ENCODE measurements at regions not wholly inside any gene's neighbourhood (a gene's known extent, or its start where the extent isn't known, plus 50 kb on each side); places are given as distances from the start of the nearest gene placed in this dataset.

- Mint-ChIP-seq H3K4me1 (ENCODE audit: low read depth) (no peaks in the 10 kb centered on the region), H3K9me3 (peaks cover 8% of the 10 kb centered on the region), H3K27ac (no peak overlapping the region), H3K4me3 (no peak overlapping the region), H3K27me3 (ENCODE audit: low read depth) (no peaks in the 10 kb centered on the region), H3K36me3 (ENCODE audit: low read depth) (no peaks in the 10 kb centered on the region)
- DNase-seq (ENCODE audit: low spot score) = no peak
Measured at GRCh38 chr5:92371171-92371888, 988.2 kb upstream of the ARRDC3 start.

- no peak overlapping the region for H3K4me3 Mint-ChIP-seq
- H3K27ac Mint-ChIP-seq = no peak overlapping the region
- no peaks in the 10 kb centered on the region for H3K4me1 Mint-ChIP-seq (ENCODE audit: low read depth)
Measured at GRCh38 chr5:92370032-92370431, 986.9 kb upstream of the ARRDC3 start.

GRCh38 chr5:92369587-92369986, 986.5 kb upstream of the ARRDC3 start:
- Mint-ChIP-seq H3K4me3 (no peak overlapping the region), H3K27me3 (ENCODE audit: low read depth) (no peaks in the 10 kb centered on the region), H3K36me3 (ENCODE audit: low read depth) (no peaks in the 10 kb centered on the region), H3K4me1 (ENCODE audit: low read depth) (no peaks in the 10 kb centered on the region), H3K9me3 (peaks cover 8% of the 10 kb centered on the region), H3K27ac (no peak overlapping the region)
- DNase-seq (ENCODE audit: low spot score) = no peak

More at GRCh38 chr5:92370032-92370431, 986.9 kb upstream of the ARRDC3 start:
- Mint-ChIP-seq H3K27me3 (ENCODE audit: low read depth) (no peaks in the 10 kb centered on the region), H3K9me3 (peaks cover 8% of the 10 kb centered on the region), H3K36me3 (ENCODE audit: low read depth) (no peaks in the 10 kb centered on the region)
- DNase-seq (ENCODE audit: low spot score) = no peak

- H3K36me3 Mint-ChIP-seq (ENCODE audit: low read depth) = no peaks in the 10 kb centered on the region
- no peaks in the 10 kb centered on the region for H3K4me1 Mint-ChIP-seq (ENCODE audit: low read depth)
Measured at GRCh38 chr5:92364986-92365550, 982.0 kb upstream of the ARRDC3 start.

GRCh38 chr5:92353107-92354030, 970.3 kb upstream of the ARRDC3 start:
- Mint-ChIP-seq H3K9me3 (peaks cover 46% of the 10 kb centered on the region), H3K27me3 (ENCODE audit: low read depth) (no peaks in the 10 kb centered on the region), H3K4me3 (no peak overlapping the region), H3K27ac (no peak overlapping the region), H3K36me3 (ENCODE audit: low read depth) (no peaks in the 10 kb centered on the region), H3K4me1 (ENCODE audit: low read depth) (no peaks in the 10 kb centered on the region)
- DNase-seq (ENCODE audit: low spot score) = no peak

More at GRCh38 chr5:92364986-92365550, 982.0 kb upstream of the ARRDC3 start:
- no peak overlapping the region for H3K27ac Mint-ChIP-seq
- peaks cover 7% of the 10 kb centered on the region for H3K9me3 Mint-ChIP-seq
- no peak for DNase-seq (ENCODE audit: low spot score)
- no peaks in the 10 kb centered on the region for H3K27me3 Mint-ChIP-seq (ENCODE audit: low read depth)
- H3K4me3 Mint-ChIP-seq = no peak overlapping the region

- Mint-ChIP-seq H3K27ac (no peak overlapping the region), H3K9me3 (peaks cover 3% of the 10 kb centered on the region), H3K36me3 (ENCODE audit: low read depth) (no peaks in the 10 kb centered on the region), H3K4me1 (ENCODE audit: low read depth) (no peaks in the 10 kb centered on the region), H3K27me3 (ENCODE audit: low read depth) (no peaks in the 10 kb centered on the region), H3K4me3 (no peak overlapping the region)
- DNase-seq (ENCODE audit: low spot score) = no peak
Measured at GRCh38 chr5:92337772-92338234, 954.7 kb upstream of the ARRDC3 start.

GRCh38 chr5:92332039-92332438, 948.9 kb upstream of the ARRDC3 start:
- Mint-ChIP-seq H3K4me1 (ENCODE audit: low read depth) (no peaks in the 10 kb centered on the region), H3K27me3 (ENCODE audit: low read depth) (no peaks in the 10 kb centered on the region), H3K27ac (no peak overlapping the region), H3K36me3 (ENCODE audit: low read depth) (no peaks in the 10 kb centered on the region), H3K4me3 (no peak overlapping the region), H3K9me3 (no peaks in the 10 kb centered on the region)
- no peak for DNase-seq (ENCODE audit: low spot score)

GRCh38 chr5:92330365-92330764, 947.2 kb upstream of the ARRDC3 start:
- Mint-ChIP-seq H3K27ac (no peak overlapping the region), H3K27me3 (ENCODE audit: low read depth) (no peaks in the 10 kb centered on the region), H3K9me3 (no peaks in the 10 kb centered on the region), H3K4me1 (ENCODE audit: low read depth) (no peaks in the 10 kb centered on the region), H3K36me3 (ENCODE audit: low read depth) (no peaks in the 10 kb centered on the region), H3K4me3 (no peak overlapping the region)
- no peak for DNase-seq (ENCODE audit: low spot score)

GRCh38 chr5:92329759-92330158, 946.6 kb upstream of the ARRDC3 start:
- H3K4me3 Mint-ChIP-seq = no peak overlapping the region
- no peaks in the 10 kb centered on the region for H3K9me3 Mint-ChIP-seq
- no peak overlapping the region for H3K27ac Mint-ChIP-seq
- H3K4me1 Mint-ChIP-seq (ENCODE audit: low read depth) = no peaks in the 10 kb centered on the region
- H3K27me3 Mint-ChIP-seq (ENCODE audit: low read depth) = no peaks in the 10 kb centered on the region
- no peaks in the 10 kb centered on the region for H3K36me3 Mint-ChIP-seq (ENCODE audit: low read depth)
- DNase-seq (ENCODE audit: low spot score) = no peak

- Mint-ChIP-seq H3K36me3 (ENCODE audit: low read depth) (no peaks in the 10 kb centered on the region), H3K4me3 (no peak overlapping the region), H3K4me1 (ENCODE audit: low read depth) (no peaks in the 10 kb centered on the region), H3K27ac (no peak overlapping the region), H3K27me3 (ENCODE audit: low read depth) (no peaks in the 10 kb centered on the region), H3K9me3 (no peaks in the 10 kb centered on the region)
- no peak for DNase-seq (ENCODE audit: low spot score)
Measured at GRCh38 chr5:92328584-92329259, 945.6 kb upstream of the ARRDC3 start.

GRCh38 chr5:92320446-92320845, 937.3 kb upstream of the ARRDC3 start:
- no peak for DNase-seq (ENCODE audit: low spot score)
- Mint-ChIP-seq H3K27ac (no peak overlapping the region), H3K9me3 (no peaks in the 10 kb centered on the region), H3K4me3 (no peak overlapping the region), H3K36me3 (ENCODE audit: low read depth) (no peaks in the 10 kb centered on the region), H3K27me3 (ENCODE audit: low read depth) (no peaks in the 10 kb centered on the region), H3K4me1 (ENCODE audit: low read depth) (no peaks in the 10 kb centered on the region)

- H3K36me3 Mint-ChIP-seq (ENCODE audit: low read depth) = no peaks in the 10 kb centered on the region
- no peak for DNase-seq (ENCODE audit: low spot score)
- H3K27ac Mint-ChIP-seq = no peak overlapping the region
- no peak overlapping the region for H3K4me3 Mint-ChIP-seq
- H3K27me3 Mint-ChIP-seq (ENCODE audit: low read depth) = no peaks in the 10 kb centered on the region
- H3K4me1 Mint-ChIP-seq (ENCODE audit: low read depth) = no peaks in the 10 kb centered on the region
- no peaks in the 10 kb centered on the region for H3K9me3 Mint-ChIP-seq
Measured at GRCh38 chr5:92313385-92313784, 930.3 kb upstream of the ARRDC3 start.

- no peak for DNase-seq (ENCODE audit: low spot score)
- no peak overlapping the region for H3K4me3 Mint-ChIP-seq
- no peaks in the 10 kb centered on the region for H3K4me1 Mint-ChIP-seq (ENCODE audit: low read depth)
- no peaks in the 10 kb centered on the region for H3K9me3 Mint-ChIP-seq
- no peak overlapping the region for H3K27ac Mint-ChIP-seq
- H3K36me3 Mint-ChIP-seq (ENCODE audit: low read depth) = no peaks in the 10 kb centered on the region
- no peaks in the 10 kb centered on the region for H3K27me3 Mint-ChIP-seq (ENCODE audit: low read depth)
Measured at GRCh38 chr5:92309336-92309991, 926.3 kb upstream of the ARRDC3 start.
